ENCODE measurements at regions not wholly inside any gene's neighbourhood (a gene's known extent, or its start where the extent isn't known, plus 50 kb on each side); places are given as distances from the start of the nearest gene placed in this dataset.

GRCh38 chr9:16223074-16223871 lies 647.2 kb downstream of the BNC2 start:
- no peak for DNase-seq (ENCODE audit: extremely low read depth in 1 of 2, low read depth in 1 of 2)

- no peak for DNase-seq (ENCODE audit: extremely low read depth in 1 of 2, low read depth in 1 of 2)
Measured at GRCh38 chr9:16230731-16231130, 639.7 kb downstream of the BNC2 start.

- DNase-seq (ENCODE audit: extremely low read depth in 1 of 2, low read depth in 1 of 2), result no peak
Measured at GRCh38 chr9:16236311-16236710, 634.2 kb downstream of the BNC2 start.

- DNase-seq (ENCODE audit: extremely low read depth in 1 of 2, low read depth in 1 of 2), result no peak
Measured at GRCh38 chr9:16236882-16237281, 633.6 kb downstream of the BNC2 start.

- DNase-seq (ENCODE audit: extremely low read depth in 1 of 2, low read depth in 1 of 2), result no peak
Measured at GRCh38 chr9:16238623-16239138, 631.8 kb downstream of the BNC2 start.

- DNase-seq (ENCODE audit: extremely low read depth in 1 of 2, low read depth in 1 of 2), result no peak
Measured at GRCh38 chr9:16241231-16241630, 629.2 kb downstream of the BNC2 start.

GRCh38 chr9:16243798-16244197 lies 626.7 kb downstream of the BNC2 start:
- no peak for DNase-seq (ENCODE audit: extremely low read depth in 1 of 2, low read depth in 1 of 2)

GRCh38 chr9:16245756-16246440 lies 624.6 kb downstream of the BNC2 start:
- no peak for DNase-seq (ENCODE audit: extremely low read depth in 1 of 2, low read depth in 1 of 2)

- no peak for DNase-seq (ENCODE audit: extremely low read depth in 1 of 2, low read depth in 1 of 2)
Measured at GRCh38 chr9:16246785-16247184, 623.7 kb downstream of the BNC2 start.

GRCh38 chr9:16247188-16247875 lies 623.1 kb downstream of the BNC2 start:
- DNase-seq (ENCODE audit: extremely low read depth in 1 of 2, low read depth in 1 of 2), result no peak

- no peak for DNase-seq (ENCODE audit: extremely low read depth in 1 of 2, low read depth in 1 of 2)
Measured at GRCh38 chr9:16248822-16249221, 621.6 kb downstream of the BNC2 start.

GRCh38 chr9:16252616-16253015 lies 617.9 kb downstream of the BNC2 start:
- DNase-seq (ENCODE audit: extremely low read depth in 1 of 2, low read depth in 1 of 2), result no peak

- DNase-seq (ENCODE audit: extremely low read depth in 1 of 2, low read depth in 1 of 2), result no peak
Measured at GRCh38 chr9:16254674-16255073, 615.8 kb downstream of the BNC2 start.

GRCh38 chr9:16255217-16255616 lies 615.3 kb downstream of the BNC2 start:
- DNase-seq (ENCODE audit: extremely low read depth in 1 of 2, low read depth in 1 of 2), result no peak

GRCh38 chr9:16257604-16258003 lies 612.9 kb downstream of the BNC2 start:
- DNase-seq (ENCODE audit: extremely low read depth in 1 of 2, low read depth in 1 of 2), result no peak

GRCh38 chr9:16258191-16258590 lies 612.3 kb downstream of the BNC2 start:
- no peak for DNase-seq (ENCODE audit: extremely low read depth in 1 of 2, low read depth in 1 of 2)

GRCh38 chr9:16258708-16259107 lies 611.8 kb downstream of the BNC2 start:
- no peak for DNase-seq (ENCODE audit: extremely low read depth in 1 of 2, low read depth in 1 of 2)

GRCh38 chr9:16262477-16263261 lies 607.8 kb downstream of the BNC2 start:
- no peak for DNase-seq (ENCODE audit: extremely low read depth in 1 of 2, low read depth in 1 of 2)

- no peak for DNase-seq (ENCODE audit: extremely low read depth in 1 of 2, low read depth in 1 of 2)
Measured at GRCh38 chr9:16265688-16266087, 604.8 kb downstream of the BNC2 start.

GRCh38 chr9:16266648-16267276 lies 603.7 kb downstream of the BNC2 start:
- DNase-seq (ENCODE audit: extremely low read depth in 1 of 2, low read depth in 1 of 2), result no peak
